AG04450 (cell line): ENCODE measurements at regions not wholly inside any gene's neighbourhood (a gene's known extent, or its start where the extent isn't known, plus 50 kb on each side); places are given as distances from the start of the nearest gene placed in this dataset.

Source experiments
- CTCF ChIA-PET: fragments of 300-600, 350-600 bp; formaldehyde crosslinking; extraction: SDS; loops from one replicate; lab custom pipeline; 2022; ENCODE audit warnings: antibody characterized with exemption, inconsistent platforms; lab: Charles Lee
- POLR2A ChIA-PET: fragments of 350-600 bp; formaldehyde crosslinking; extraction: SDS; loops from one replicate; lab custom pipeline; 2021; ENCODE audit warnings: antibody characterized with exemption, inconsistent platforms; lab: Yijun Ruan, JAX
- DNase-seq: peaks from one replicate; pipeline ENCODE4 v3.0.0-alpha.2; 2011; ENCODE audit warnings: low read depth, low spot score
- H3K27ac ChIP-seq: one replicate; pipeline ENCODE4 v1.5.1; 2012; ENCODE audit warnings: low read depth, low read length, control low read depth
- H3K27me3 ChIP-seq: one replicate; pipeline ENCODE4 v1.6.0; 2012; ENCODE audit warnings: low read length; ENCODE audit not compliant: control insufficient read depth, insufficient read depth
- H3K4me3 ChIP-seq: 2 replicates; pipeline ENCODE4 v1.5.1; 2011; ENCODE audit warnings: mild to moderate bottlenecking, low read depth, low read length, control low read depth
- H3K9me3 ChIP-seq: 2 replicates; pipeline ENCODE4 v1.5.1; 2012; ENCODE audit warnings: low read length; ENCODE audit not compliant: control insufficient read depth, insufficient read depth
- TF ChIP-seq, protein P1 (sequence below): IDR thresholded peaks from 2 replicates; pipeline ENCODE4 v1.5.1; 2011; ENCODE audit warnings: low read depth, low read length, control low read depth, inconsistent platforms

DNA sequence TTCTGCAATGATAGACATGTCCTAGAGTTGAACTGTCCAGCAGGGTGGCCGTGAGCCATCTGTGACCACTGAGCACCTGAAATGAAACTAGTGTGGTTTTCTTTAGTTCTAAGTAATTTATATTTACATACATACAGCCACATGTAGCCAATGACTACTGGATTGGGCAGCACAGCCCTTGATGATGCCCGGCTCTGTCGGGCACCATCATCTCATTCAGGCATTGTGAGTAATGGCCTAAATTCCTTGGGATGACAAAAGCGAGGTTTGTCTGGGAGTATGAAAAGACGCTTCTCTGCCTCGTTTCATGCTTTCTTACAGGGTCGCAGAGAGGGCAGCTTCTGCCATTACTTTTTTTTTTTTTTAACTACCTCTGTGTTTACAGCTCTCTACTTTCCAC, 251.9 kb upstream of the HES1 start:
- H3K27me3 ChIP-seq, result peaks cover 18% of the 10 kb centered on the region
- no peak overlapping the region for H3K27ac ChIP-seq
- no peak for DNase-seq
- TF ChIP-seq, protein P1, sequence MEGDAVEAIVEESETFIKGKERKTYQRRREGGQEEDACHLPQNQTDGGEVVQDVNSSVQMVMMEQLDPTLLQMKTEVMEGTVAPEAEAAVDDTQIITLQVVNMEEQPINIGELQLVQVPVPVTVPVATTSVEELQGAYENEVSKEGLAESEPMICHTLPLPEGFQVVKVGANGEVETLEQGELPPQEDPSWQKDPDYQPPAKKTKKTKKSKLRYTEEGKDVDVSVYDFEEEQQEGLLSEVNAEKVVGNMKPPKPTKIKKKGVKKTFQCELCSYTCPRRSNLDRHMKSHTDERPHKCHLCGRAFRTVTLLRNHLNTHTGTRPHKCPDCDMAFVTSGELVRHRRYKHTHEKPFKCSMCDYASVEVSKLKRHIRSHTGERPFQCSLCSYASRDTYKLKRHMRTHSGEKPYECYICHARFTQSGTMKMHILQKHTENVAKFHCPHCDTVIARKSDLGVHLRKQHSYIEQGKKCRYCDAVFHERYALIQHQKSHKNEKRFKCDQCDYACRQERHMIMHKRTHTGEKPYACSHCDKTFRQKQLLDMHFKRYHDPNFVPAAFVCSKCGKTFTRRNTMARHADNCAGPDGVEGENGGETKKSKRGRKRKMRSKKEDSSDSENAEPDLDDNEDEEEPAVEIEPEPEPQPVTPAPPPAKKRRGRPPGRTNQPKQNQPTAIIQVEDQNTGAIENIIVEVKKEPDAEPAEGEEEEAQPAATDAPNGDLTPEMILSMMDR, result no peak
- H3K4me3 ChIP-seq, result no peak overlapping the region
- ChIA-PET POLR2A (no interaction called here), CTCF (no interaction called here)
- H3K9me3 ChIP-seq, result no peaks in the 10 kb centered on the region; the same call in 1 of the 2 replicates

DNA sequence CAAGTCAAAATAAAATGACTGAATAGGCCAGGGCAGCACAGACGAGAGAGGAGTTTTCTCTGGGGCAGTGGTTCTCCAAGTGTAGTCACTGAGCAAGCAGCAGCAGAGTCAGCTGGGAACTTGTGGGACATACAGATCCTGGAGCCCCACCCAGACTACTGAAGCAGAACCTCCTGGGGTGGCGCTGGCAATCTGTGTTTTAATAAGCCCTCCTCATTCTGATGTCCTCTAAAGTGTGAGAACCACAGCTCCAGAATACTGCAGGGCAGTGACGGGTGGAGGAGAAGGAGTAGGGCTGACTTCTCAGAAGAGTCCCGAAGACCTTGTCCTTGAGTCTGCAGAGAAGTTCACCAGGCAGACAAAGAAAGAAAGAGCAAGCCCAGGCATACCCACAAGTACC, 251.3 kb upstream of the HES1 start:
- Histone ChIP-seq H3K9me3 (no peaks in the 10 kb centered on the region; the same call in 1 of the 2 replicates), H3K27me3 (peaks cover 13% of the 10 kb centered on the region), H3K4me3 (no peak overlapping the region), H3K27ac (no peak overlapping the region)
- POLR2A ChIA-PET, result no interaction called here
- no peak for DNase-seq
- TF ChIP-seq, protein P1, result no peak
- CTCF ChIA-PET, result no interaction called here

DNA sequence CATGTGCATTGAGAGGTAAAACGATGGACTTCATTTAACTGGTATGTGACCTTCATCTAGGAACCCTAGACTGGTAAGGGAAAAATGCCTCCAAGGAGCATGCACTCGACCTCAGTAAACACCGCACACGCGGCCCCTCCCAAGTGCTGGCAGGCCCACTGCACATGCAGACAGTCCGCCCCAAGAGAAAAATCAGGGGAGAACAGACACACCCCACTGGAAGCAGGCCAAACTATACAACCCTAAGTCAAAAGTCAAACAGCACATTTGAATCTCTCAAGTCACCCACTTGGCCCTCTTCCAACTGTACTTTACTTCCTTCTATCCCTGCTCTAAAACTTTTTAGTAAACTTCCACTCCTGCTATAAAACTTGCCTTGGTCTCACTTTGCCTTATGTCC, 250.1 kb upstream of the HES1 start:
- Histone ChIP-seq H3K27me3 (peaks cover 13% of the 10 kb centered on the region), H3K4me3 (no peak overlapping the region), H3K27ac (no peak overlapping the region), H3K9me3 (no peaks in the 10 kb centered on the region; the same call in 1 of the 2 replicates)
- no peak for DNase-seq
- POLR2A ChIA-PET, result no interaction called here
- TF ChIP-seq, protein P1, result no peak
- CTCF ChIA-PET, result no interaction called here

DNA sequence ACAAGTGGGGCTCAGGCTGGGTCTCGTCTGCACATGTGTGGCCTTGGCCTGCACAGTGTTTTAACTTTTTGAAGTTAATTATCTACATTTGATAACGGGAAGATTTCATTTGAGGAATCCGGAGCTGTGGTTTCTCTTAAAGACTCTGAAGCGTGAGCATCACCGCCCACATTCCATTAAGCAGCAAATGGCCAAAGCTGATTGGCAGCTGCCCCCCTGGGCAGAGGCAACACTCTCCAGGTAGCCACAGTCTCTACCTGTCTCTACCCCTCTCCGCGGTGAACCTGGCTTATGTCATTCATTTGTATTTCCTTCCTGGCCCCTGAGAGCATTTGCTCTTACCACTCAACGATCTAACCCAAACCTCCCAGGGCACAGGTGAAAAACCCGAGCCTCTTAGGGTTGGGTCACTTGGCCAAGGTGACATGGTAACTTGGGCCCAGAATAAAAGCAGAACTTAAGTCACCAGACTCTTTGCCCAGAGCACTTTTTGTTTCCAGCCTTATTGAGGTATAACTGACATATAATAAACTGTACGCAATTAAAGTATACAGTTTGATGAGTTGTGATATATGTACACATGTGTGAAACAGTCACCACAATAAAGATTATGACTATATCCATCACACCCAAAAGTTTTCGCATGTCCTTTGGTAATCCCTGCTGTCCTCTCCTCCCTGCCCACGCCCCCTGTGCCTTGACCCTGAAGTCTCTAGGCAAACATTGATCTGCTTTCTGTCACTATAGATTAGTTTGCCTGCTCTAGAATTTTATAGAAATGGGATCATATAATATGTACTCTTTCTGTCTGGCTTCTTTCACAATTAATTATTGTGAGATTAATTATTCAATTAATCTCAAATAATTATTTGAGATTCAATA, 245.7 kb upstream of the HES1 start:
- Histone ChIP-seq H3K27me3 (peaks cover 11% of the 10 kb centered on the region), H3K4me3 (no peak overlapping the region), H3K27ac (no peak overlapping the region), H3K9me3 (no peaks in the 10 kb centered on the region)
- TF ChIP-seq, protein P1, result no peak
- POLR2A ChIA-PET, result no interaction called here
- DNase-seq, result no peak
- CTCF ChIA-PET, result no interaction called here

DNA sequence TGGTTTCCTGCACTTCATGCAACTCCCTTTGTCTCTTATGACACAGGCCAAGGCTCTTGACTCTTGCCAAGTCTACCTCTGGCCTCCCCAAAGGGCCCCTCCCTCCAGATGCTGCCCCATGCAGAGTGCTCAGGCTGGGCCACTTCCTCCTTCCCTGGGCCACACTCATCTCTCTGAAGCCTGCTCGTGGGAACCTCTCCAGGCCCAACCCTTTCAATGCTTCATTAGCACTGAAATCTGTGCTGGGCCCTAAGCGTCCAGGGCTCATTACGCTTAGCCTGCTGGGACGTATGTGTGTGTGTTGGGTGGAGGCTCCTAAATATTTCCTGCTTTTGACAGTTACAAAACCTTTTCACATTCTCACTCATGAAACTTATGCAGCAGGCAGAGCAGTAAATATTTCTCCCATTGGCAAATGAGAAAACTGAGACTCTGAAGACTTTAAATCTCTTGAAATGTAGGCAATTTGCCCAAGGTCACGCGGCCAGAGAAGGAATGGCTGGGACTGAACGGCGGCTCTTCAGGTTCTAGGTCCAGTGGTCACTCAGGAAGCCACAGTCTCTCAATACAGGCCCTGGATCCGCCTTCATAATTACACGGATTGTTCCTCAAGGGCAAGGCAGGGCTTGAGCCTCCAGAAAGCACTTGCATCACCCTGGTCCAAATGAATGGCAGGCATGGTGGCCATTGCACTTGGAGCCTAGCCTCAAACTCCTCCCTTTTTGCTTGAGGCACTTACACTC, 241.7 kb upstream of the HES1 start:
- TF ChIP-seq, protein P1, result no peak
- Histone ChIP-seq H3K4me3 (no peak overlapping the region), H3K27ac (no peak overlapping the region), H3K27me3 (peaks cover 25% of the 10 kb centered on the region), H3K9me3 (no peaks in the 10 kb centered on the region)
- ChIA-PET POLR2A (no interaction called here), CTCF (no interaction called here)
- DNase-seq, result no peak
